ENCODE measurements at regions not wholly inside any gene's neighbourhood (a gene's known extent, or its start where the extent isn't known, plus 50 kb on each side); places are given as distances from the start of the nearest gene placed in this dataset.

DNA sequence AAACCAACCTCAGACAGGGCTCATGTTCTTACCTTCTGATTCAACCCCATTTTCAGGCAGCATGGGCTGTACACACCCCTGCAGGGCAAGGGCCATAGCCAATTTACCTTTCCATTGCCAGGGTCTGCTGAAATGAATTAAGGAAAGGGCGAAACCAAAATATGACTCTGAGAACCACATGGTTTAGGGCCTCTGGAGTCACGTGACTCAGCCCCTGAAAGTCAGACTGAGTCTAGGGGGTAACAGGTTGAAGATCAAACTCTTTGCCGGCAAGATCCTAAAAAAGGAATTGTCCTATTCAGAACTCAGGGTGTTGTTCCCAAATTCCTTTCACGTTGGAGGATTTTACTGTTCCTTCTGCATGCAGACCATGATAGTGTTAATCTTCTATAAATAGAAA, 118.9 kb downstream of the RAB11FIP2 start:
- no peaks in the 10 kb centered on the region for H3K9me3 Mint-ChIP-seq
- ATAC-seq (ENCODE audit: low read depth), result no peak
- POLR2A ChIA-PET, result no interaction called here
- no peaks in the 10 kb centered on the region for H3K36me3 Mint-ChIP-seq
- no peaks in the 10 kb centered on the region for H3K4me1 Mint-ChIP-seq
- peaks cover 2% of the 10 kb centered on the region for H3K27me3 Mint-ChIP-seq
- no peak for DNase-seq
- H3K4me3 Mint-ChIP-seq, result no peak overlapping the region
- H3K27ac Mint-ChIP-seq, result no peak overlapping the region

DNA sequence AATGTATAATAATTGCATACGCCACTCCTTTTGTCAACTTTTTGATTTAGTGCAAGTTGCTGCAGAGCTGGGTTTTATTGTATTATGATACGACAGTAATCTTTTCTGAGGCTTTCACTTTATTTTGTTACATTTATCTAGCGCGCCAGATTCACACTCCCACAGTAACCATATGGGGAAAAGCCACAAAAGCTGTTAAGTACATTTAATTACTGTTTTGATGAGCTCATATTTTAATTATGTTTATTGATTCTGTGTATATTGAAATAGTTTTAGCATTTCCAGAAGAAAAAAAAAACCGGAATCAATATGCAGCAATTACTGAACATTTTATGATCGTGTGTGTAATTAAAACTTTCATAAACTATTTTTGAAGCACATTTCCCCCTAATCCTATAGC, 118.5 kb downstream of the RAB11FIP2 start:
- Mint-ChIP-seq H3K9me3 (no peaks in the 10 kb centered on the region), H3K36me3 (no peaks in the 10 kb centered on the region), H3K4me3 (no peak overlapping the region), H3K27ac (no peak overlapping the region), H3K27me3 (peaks cover 2% of the 10 kb centered on the region), H3K4me1 (no peaks in the 10 kb centered on the region)
- POLR2A ChIA-PET, result no interaction called here
- ATAC-seq (ENCODE audit: low read depth), result no peak
- no peak for DNase-seq

DNA sequence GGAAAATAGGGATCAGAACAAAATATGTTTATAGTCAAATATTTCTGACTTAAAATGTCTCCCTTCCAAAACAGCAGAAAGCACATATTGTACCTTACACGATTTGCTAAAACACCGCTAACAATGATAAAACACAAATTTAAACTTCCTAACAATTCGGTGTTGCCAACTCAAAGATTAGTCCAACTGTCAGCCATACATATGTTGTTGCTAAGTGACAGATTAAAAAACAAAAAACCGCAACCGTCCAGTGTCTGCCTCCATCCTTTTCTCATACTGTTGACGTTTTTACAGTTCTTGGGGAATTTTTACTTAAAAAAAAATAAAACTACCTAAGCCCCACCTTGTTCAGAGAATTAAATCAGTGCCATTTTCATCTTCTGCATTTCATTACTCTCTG, 118.0 kb downstream of the RAB11FIP2 start:
- no peaks in the 10 kb centered on the region for H3K36me3 Mint-ChIP-seq
- DNase-seq (no peak), ATAC-seq (ENCODE audit: low read depth) (no peak)
- no peak overlapping the region for H3K4me3 Mint-ChIP-seq
- POLR2A ChIA-PET, result no interaction called here
- no peak overlapping the region for H3K27ac Mint-ChIP-seq
- no peaks in the 10 kb centered on the region for H3K4me1 Mint-ChIP-seq
- H3K9me3 Mint-ChIP-seq, result no peaks in the 10 kb centered on the region
- peaks cover 2% of the 10 kb centered on the region for H3K27me3 Mint-ChIP-seq

DNA sequence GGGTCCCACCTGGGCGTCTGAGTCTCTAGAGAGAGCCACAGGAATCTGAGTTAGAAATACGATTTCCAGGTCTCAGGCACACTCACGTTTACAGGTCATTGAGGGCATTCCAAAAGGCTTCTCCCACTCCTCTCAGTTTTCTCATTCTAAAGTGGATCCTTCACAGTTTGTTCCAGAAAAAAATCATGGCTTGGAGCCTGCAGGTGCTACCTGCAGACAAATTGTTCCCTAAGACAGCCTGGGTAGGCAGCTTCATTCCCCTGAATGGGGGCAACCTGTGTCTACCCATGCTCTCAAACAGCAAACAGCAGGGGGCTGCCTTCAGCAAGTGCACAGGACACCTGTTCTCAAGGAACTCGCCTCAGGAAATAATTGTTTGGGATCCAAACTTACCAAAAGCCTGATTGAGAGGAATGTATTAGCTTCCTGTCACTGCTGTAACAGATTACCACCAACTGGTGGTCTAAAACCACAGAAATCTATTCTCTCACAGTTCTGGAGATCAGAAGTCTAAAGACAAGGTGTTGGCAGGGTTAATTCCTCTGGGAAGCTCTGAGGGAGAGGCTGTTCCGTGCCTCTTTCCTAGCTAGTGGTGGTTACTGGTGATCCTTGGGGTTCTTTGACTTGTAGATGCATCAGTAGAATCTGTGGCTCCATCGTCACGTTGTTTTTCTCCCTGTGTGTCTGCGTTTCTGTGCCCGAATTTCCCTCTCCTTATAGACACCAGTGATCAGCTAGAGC, 117.2 kb downstream of the RAB11FIP2 start:
- POLR2A ChIA-PET, result no interaction called here
- Mint-ChIP-seq H3K9me3 (no peaks in the 10 kb centered on the region), H3K27me3 (peaks cover 2% of the 10 kb centered on the region), H3K4me3 (no peak overlapping the region), H3K4me1 (no peaks in the 10 kb centered on the region), H3K36me3 (no peaks in the 10 kb centered on the region), H3K27ac (no peak overlapping the region)
- DNase-seq, result no peak
- no peak for ATAC-seq (ENCODE audit: low read depth)

DNA sequence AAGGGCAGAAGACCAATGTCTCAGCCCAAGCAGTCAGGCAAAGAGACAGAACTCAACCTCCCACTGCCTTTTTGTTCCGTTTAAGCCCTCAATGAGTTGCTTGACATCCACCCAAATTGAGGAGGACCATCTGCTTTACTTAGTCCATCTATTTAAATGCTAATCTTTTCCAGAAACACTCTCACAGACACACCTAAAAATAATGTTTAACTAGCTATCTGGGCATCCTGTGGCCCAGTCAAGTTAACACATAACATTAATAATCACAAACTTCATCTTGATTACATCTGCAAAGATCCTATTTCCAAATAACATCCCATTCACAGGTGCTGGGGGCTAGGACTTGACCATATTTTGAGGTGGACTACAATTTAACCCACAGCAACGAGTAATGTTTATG, 115.7 kb downstream of the RAB11FIP2 start:
- Mint-ChIP-seq H3K4me3 (no peak overlapping the region), H3K4me1 (no peaks in the 10 kb centered on the region), H3K36me3 (no peaks in the 10 kb centered on the region), H3K27me3 (peaks cover 7% of the 10 kb centered on the region), H3K27ac (no peak overlapping the region), H3K9me3 (no peaks in the 10 kb centered on the region)
- DNase-seq (no peak), ATAC-seq (ENCODE audit: low read depth) (no peak)
- POLR2A ChIA-PET, result no interaction called here

DNA sequence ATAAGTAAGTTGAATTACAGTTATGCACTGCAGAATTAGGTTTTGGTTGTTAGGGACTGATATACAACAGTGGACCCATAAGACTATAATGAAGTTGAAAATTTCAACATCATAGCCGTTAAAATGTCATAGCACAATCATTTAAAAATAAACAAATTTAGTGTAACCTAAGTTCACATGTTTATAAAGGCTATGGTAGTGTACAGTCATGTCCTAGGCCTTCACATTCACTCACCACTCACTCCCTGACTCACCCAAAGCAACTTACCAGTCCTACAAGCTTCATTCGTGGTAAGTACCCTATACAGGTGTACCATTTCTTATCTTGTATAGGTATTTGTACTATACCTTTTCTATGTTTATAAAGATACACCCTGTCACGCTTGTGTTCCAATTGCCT, 113.7 kb downstream of the RAB11FIP2 start:
- Mint-ChIP-seq H3K9me3 (no peaks in the 10 kb centered on the region), H3K27me3 (peaks cover 5% of the 10 kb centered on the region), H3K4me3 (no peak overlapping the region), H3K36me3 (no peaks in the 10 kb centered on the region), H3K27ac (no peak overlapping the region), H3K4me1 (no peaks in the 10 kb centered on the region)
- no peak for ATAC-seq (ENCODE audit: low read depth)
- no peak for DNase-seq
- POLR2A ChIA-PET, result no interaction called here

DNA sequence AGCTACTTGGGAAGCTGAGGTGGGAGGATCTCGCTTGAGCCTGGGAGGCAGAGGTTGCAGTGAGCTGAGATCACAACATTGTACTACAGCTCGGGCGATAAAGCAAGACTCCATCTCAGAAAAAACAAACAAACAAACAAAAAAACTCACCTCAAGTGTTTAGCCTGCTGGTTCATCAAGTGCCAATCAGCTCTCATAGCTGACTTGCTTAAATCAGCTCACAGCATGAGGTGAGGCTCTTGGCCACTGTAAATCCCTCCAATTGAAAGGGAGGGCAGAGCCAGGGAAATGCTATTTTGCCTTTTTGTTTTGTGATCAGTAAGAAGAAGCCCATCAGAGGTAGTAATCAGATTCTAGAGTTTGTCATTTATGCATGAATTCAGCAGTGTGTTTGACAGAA, 112.3 kb downstream of the RAB11FIP2 start:
- ATAC-seq (ENCODE audit: low read depth) (no peak), DNase-seq (no peak)
- H3K4me1 Mint-ChIP-seq, result no peaks in the 10 kb centered on the region
- peaks cover 5% of the 10 kb centered on the region for H3K27me3 Mint-ChIP-seq
- no peak overlapping the region for H3K4me3 Mint-ChIP-seq
- no peaks in the 10 kb centered on the region for H3K36me3 Mint-ChIP-seq
- POLR2A ChIA-PET, result no interaction called here
- peaks cover 1% of the 10 kb centered on the region for H3K9me3 Mint-ChIP-seq
- no peak overlapping the region for H3K27ac Mint-ChIP-seq

DNA sequence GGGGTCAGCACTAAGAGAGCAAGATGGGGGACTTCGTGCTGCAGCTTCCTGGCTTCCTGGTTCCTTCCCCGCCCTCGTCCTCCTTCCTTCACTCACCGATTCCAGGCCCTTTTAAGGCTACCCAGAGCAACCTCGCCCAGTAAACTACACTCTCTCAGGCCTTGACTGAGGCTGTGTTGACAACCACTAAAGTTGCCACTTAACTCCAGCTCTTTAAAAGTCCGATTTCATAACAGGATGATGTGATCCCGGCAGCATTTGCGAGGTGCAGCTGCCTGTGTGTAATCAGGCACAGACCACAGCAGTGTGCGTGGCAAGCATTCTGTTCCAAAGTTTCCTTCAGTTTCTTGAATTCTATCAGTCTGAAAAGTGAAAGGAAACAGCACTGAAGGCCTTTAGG, 110.6 kb downstream of the RAB11FIP2 start:
- DNase-seq, result no peak
- Mint-ChIP-seq H3K36me3 (no peaks in the 10 kb centered on the region), H3K4me1 (no peaks in the 10 kb centered on the region), H3K27ac (no peak overlapping the region), H3K9me3 (peaks cover 1% of the 10 kb centered on the region), H3K27me3 (peaks cover 6% of the 10 kb centered on the region), H3K4me3 (no peak overlapping the region)
- ATAC-seq (ENCODE audit: low read depth), result no peak
- POLR2A ChIA-PET, result no interaction called here

DNA sequence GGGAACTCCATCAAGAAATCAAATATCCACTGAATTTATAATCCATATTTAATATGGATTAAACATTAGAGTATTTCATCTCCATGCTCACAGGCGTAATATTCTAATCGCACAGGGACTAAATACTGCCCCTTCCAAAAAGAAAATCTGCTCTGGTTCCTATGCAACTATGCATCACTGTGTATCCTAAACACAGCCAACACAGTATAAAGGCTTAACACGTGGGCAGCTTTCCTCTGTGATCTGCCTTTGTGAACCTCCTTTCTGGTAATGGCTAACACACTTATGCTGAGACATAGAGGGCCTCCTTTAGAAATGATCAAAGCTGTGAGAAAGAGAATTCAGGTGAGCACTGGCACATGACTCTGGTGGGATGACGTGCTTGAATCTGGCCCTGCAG, 110.2 kb downstream of the RAB11FIP2 start:
- no peaks in the 10 kb centered on the region for H3K36me3 Mint-ChIP-seq
- no peak overlapping the region for H3K4me3 Mint-ChIP-seq
- no peak overlapping the region for H3K27ac Mint-ChIP-seq
- ATAC-seq (ENCODE audit: low read depth) (no peak), DNase-seq (no peak)
- H3K27me3 Mint-ChIP-seq, result peaks cover 6% of the 10 kb centered on the region
- no peaks in the 10 kb centered on the region for H3K4me1 Mint-ChIP-seq
- POLR2A ChIA-PET, result no interaction called here
- H3K9me3 Mint-ChIP-seq, result peaks cover 1% of the 10 kb centered on the region

DNA sequence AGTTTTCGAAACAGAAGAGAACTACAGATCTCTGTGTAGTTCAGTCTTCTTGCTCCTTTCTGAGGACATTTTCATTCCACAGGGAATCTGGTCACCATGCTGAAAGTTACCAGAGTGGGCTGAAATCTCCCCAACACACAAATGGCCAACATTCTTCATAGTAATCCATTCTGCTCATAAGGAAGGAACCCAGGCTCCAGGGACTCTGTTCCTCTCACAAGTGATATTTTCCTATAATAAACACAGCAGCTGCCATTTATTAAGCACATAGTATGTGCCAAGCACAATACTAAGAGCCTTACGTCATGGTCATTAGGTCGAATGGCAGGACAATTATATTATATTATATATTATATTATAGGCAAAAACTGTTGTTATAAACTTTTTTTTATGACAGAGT, 109.8 kb downstream of the RAB11FIP2 start:
- POLR2A ChIA-PET, result no interaction called here
- DNase-seq (no peak), ATAC-seq (ENCODE audit: low read depth) (no peak)
- H3K27ac Mint-ChIP-seq, result no peak overlapping the region
- H3K27me3 Mint-ChIP-seq, result peaks cover 6% of the 10 kb centered on the region
- H3K9me3 Mint-ChIP-seq, result peaks cover 1% of the 10 kb centered on the region
- no peak overlapping the region for H3K4me3 Mint-ChIP-seq
- no peaks in the 10 kb centered on the region for H3K36me3 Mint-ChIP-seq
- H3K4me1 Mint-ChIP-seq, result no peaks in the 10 kb centered on the region

DNA sequence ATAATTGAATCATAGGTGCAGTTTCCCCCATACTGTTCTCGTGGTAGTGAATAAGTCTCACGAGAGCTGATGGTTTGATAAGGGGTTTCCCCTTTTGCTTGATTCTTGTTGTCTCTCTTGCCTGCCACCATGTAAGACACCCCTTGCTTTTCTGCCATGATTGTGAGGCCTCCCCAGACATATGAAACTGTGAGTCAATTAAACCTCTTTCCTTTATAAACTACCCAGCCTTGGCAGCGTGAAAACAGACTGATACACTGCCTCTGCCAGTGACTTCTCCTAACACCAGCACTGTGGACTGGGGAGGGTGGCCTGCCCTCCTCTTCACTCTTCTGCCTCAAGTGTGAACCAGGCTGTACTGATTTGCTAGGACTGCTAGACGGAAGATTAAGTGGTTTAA, 108.6 kb downstream of the RAB11FIP2 start:
- Mint-ChIP-seq H3K9me3 (peaks cover 1% of the 10 kb centered on the region), H3K4me3 (no peak overlapping the region), H3K4me1 (no peaks in the 10 kb centered on the region), H3K27me3 (peaks cover 7% of the 10 kb centered on the region), H3K36me3 (no peaks in the 10 kb centered on the region), H3K27ac (no peak overlapping the region)
- no peak for ATAC-seq (ENCODE audit: low read depth)
- POLR2A ChIA-PET, result no interaction called here
- DNase-seq, result no peak

DNA sequence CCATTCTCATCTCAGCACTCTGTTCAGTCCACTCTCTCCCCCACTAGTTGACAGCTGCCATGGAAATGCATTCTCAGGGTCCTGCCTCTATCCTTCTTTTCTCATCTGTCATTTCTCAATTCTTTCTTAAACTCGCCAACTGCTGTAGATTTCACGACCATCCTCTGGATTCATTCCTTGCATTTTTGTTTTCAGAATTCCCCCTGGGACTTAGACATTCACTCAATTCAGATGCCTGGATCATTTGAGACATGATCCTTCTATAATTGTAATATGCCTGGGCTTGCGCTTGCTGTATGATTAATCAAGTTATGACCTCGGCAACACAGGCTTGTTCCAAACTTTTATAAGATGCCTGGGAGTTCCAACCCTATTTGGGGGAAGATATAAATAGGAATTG, 104.5 kb downstream of the RAB11FIP2 start:
- Mint-ChIP-seq H3K27me3 (peaks cover 3% of the 10 kb centered on the region), H3K4me1 (no peaks in the 10 kb centered on the region)

DNA sequence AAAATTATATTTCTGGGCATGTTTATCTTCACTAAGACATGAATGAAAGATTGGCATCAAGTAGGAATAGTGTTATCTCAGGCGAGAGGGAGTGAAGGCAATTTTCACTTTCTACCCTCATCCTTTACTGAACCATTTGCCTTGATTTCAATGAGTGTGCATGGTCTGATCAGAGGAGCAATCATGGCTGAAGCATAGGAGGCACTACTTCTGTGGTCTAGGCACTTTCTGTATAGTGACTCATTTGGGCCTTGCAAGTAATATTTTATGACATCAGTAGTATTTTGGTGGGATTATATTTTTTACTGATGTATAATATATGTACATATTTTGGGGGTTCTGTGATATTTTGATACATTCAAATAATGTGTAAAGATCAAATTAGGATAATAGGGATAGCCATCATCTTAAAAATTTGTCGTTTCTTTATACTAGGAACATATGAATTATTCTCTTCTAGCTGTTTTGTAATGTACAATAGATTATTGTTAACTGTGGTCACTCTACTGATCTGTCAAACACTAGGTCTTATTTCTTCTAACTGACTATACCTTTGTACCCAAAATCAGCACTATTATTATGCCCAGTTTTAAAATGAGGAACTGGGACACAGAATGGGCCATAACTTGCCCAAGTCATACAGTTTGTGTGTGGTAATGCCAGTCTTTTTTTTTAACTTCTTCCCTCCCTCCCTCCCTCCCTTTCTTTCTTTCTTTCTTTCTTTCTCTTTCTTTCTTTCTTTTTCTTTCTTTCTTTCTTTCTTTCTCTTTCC, 101.9 kb downstream of the RAB11FIP2 start:
- H3K4me3 Mint-ChIP-seq, result no peak overlapping the region
- ATAC-seq (ENCODE audit: low read depth) (no peak), DNase-seq (no peak)
- no peaks in the 10 kb centered on the region for H3K4me1 Mint-ChIP-seq
- H3K36me3 Mint-ChIP-seq, result no peaks in the 10 kb centered on the region
- H3K27ac Mint-ChIP-seq, result no peak overlapping the region
- POLR2A ChIA-PET, result no interaction called here
- H3K27me3 Mint-ChIP-seq, result peaks cover 5% of the 10 kb centered on the region
- peaks cover 2% of the 10 kb centered on the region for H3K9me3 Mint-ChIP-seq

More for the DNA sequence above, 104.5 kb downstream of the RAB11FIP2 start:
- H3K4me3 Mint-ChIP-seq, result no peak overlapping the region
- POLR2A ChIA-PET, result no interaction called here
- no peak for DNase-seq
- ATAC-seq (ENCODE audit: low read depth), result no peak
- no peak overlapping the region for H3K27ac Mint-ChIP-seq
- peaks cover 3% of the 10 kb centered on the region for H3K9me3 Mint-ChIP-seq
- no peaks in the 10 kb centered on the region for H3K36me3 Mint-ChIP-seq

DNA sequence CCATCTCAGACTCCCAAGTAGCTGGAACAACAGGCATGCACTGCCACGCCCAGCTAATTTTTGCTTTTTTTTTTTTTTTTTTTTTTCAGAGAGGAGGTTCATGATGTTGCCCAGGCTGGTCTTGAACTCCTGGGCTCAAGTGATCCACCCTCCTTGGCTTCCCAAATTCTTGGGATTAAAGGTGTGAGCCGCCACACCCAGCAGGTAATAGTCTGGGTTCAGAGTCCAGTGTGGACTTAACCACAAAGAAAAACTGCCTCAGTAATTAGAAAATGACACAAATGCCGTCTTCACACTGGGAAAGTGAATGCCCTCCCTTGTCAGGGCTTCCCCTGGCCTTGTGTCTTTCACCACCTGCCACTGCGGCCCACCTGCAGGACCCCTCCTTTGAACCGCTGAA, 101.1 kb downstream of the RAB11FIP2 start:
- Mint-ChIP-seq H3K9me3 (peaks cover 2% of the 10 kb centered on the region), H3K27me3 (peaks cover 4% of the 10 kb centered on the region), H3K4me3 (no peak overlapping the region), H3K36me3 (no peaks in the 10 kb centered on the region), H3K4me1 (no peaks in the 10 kb centered on the region), H3K27ac (no peak overlapping the region)
- ATAC-seq (ENCODE audit: low read depth) (no peak), DNase-seq (no peak)
- POLR2A ChIA-PET, result no interaction called here

All from activated naive CD8-positive, alpha-beta T cell treated with anti-CD3 and anti-CD28 coated beads, Interleukin-2, amount 10 ng/mL, durations not matched to agents 7 days and 5 days (primary cell).